ENCODE measurements at regions not wholly inside any gene's neighbourhood (a gene's known extent, or its start where the extent isn't known, plus 50 kb on each side); places are given as distances from the start of the nearest gene placed in this dataset.
A peak's percentile ranks its signal among the peaks of the same experiment; 100 is the strongest.

GRCh38 chr1:76759171-76759860 is 108.0 kb upstream of the ST6GALNAC5 start:
- Histone ChIP-seq H3K27me3 (peaks cover 0 to under 1% (median 0%) of the 10 kb centered on the region in 11 experiments; a peak in 3 of 22 replicates), H4K20me1 (no peaks in the 10 kb centered on the region), H3K4me2 (peak overlapping the region in 5 of 11 experiments; percentile 30 to 54 (median 32); a peak in 8 of 22 replicates), H3K36me3 (no peaks in the 10 kb centered on the region), H3K9ac (no peak overlapping the region), H3K4me3 (no peak overlapping the region), H3K9me3 (replicated peaks in 1 of 11) (no peaks in the 10 kb centered on the region), H3K4me1 (peaks cover 0 to 26% (median 11%) of the 10 kb centered on the region in 10 experiments; a peak in 12 of 20 replicates), H3K27ac (no peak overlapping the region)
- no peak for TF ChIP-seq Cebpa-rat (IDR thresholded peaks at IDR 0.05)

- H3K36me3 ChIP-seq, result no peaks in the 10 kb centered on the region
- H3K9me3 ChIP-seq (replicated peaks in 1 of 11), result no peaks in the 10 kb centered on the region
- H3K27ac ChIP-seq, result no peak overlapping the region
- peak overlapping the region in 5 of 11 experiments; percentile 30 to 54 (median 32); a peak in 9 of 22 replicates for H3K4me2 ChIP-seq
- no peak overlapping the region for H3K4me3 ChIP-seq
- peaks cover 0 to 7% (median 0%) of the 10 kb centered on the region in 11 experiments; a peak in 4 of 22 replicates for H3K27me3 ChIP-seq
- no peaks in the 10 kb centered on the region for H4K20me1 ChIP-seq
- H3K4me1 ChIP-seq, result peaks cover 0 to 26% (median 11%) of the 10 kb centered on the region in 10 experiments; a peak in 12 of 20 replicates
- no peak overlapping the region for H3K9ac ChIP-seq
- peak in 2 of 11 experiments; percentile 38 to 60; a peak in 3 of 22 replicates for TF ChIP-seq Cebpa-rat (IDR thresholded peaks at IDR 0.05)
Measured at GRCh38 chr1:76759950-76760349, 107.3 kb upstream of the ST6GALNAC5 start.

- H3K4me2 ChIP-seq, result peak overlapping the region in 5 of 11 experiments; percentile 5 to 64 (median 51); a peak in 10 of 22 replicates
- no peaks in the 10 kb centered on the region for H3K36me3 ChIP-seq
- H3K9me3 ChIP-seq (replicated peaks in 1 of 11), result no peaks in the 10 kb centered on the region
- no peak overlapping the region for H3K4me3 ChIP-seq
- peaks cover 0 to 26% (median 11%) of the 10 kb centered on the region in 10 experiments; a peak in 12 of 20 replicates for H3K4me1 ChIP-seq
- peak overlapping the region in 1 of 11 experiments; percentile 39; a peak in 2 of 22 replicates for H3K27ac ChIP-seq
- H3K27me3 ChIP-seq, result peaks cover 0 to 16% (median 0%) of the 10 kb centered on the region in 11 experiments; a peak in 4 of 22 replicates
- no peak overlapping the region for H3K9ac ChIP-seq
- 0 out of 22 replicates have a peak, but pooled peaks of 1 of the 11 experiments have one; percentile 33 for TF ChIP-seq Cebpa-rat (IDR thresholded peaks at IDR 0.05)
- no peaks in the 10 kb centered on the region for H4K20me1 ChIP-seq
Measured at GRCh38 chr1:76763738-76764137, 103.5 kb upstream of the ST6GALNAC5 start.

GRCh38 chr1:76764638-76765454 is 102.4 kb upstream of the ST6GALNAC5 start:
- H3K27me3 ChIP-seq, result peaks cover 0 to 16% (median 0%) of the 10 kb centered on the region in 11 experiments; a peak in 4 of 22 replicates
- H3K9me3 ChIP-seq (replicated peaks in 1 of 11), result no peaks in the 10 kb centered on the region
- peaks cover 0 to 20% (median 8%) of the 10 kb centered on the region in 10 experiments; a peak in 12 of 20 replicates for H3K4me1 ChIP-seq
- TF ChIP-seq Cebpa-rat (IDR thresholded peaks at IDR 0.05), result no peak
- no peak overlapping the region for H3K4me3 ChIP-seq
- no peak overlapping the region for H3K4me2 ChIP-seq
- H4K20me1 ChIP-seq, result no peaks in the 10 kb centered on the region
- no peak overlapping the region for H3K27ac ChIP-seq
- no peaks in the 10 kb centered on the region for H3K36me3 ChIP-seq
- H3K9ac ChIP-seq, result no peak overlapping the region

- H3K27me3 ChIP-seq, result peaks cover 0 to 16% (median 0%) of the 10 kb centered on the region in 11 experiments; a peak in 4 of 22 replicates
- H3K4me1 ChIP-seq, result peaks cover 0 to 10% (median 4%) of the 10 kb centered on the region in 10 experiments; a peak in 9 of 20 replicates
- H3K36me3 ChIP-seq, result no peaks in the 10 kb centered on the region
- H3K9me3 ChIP-seq (replicated peaks in 1 of 11), result no peaks in the 10 kb centered on the region
- H4K20me1 ChIP-seq, result no peaks in the 10 kb centered on the region
- TF ChIP-seq Cebpa-rat (IDR thresholded peaks at IDR 0.05), result no peak
- no peak overlapping the region for H3K27ac ChIP-seq
- no peak overlapping the region for H3K4me3 ChIP-seq
- no peak overlapping the region for H3K9ac ChIP-seq
- H3K4me2 ChIP-seq, result no peak overlapping the region
Measured at GRCh38 chr1:76766381-76766780, 100.9 kb upstream of the ST6GALNAC5 start.

- Histone ChIP-seq H3K4me1 (no peaks in the 10 kb centered on the region), H4K20me1 (no peaks in the 10 kb centered on the region), H3K36me3 (no peaks in the 10 kb centered on the region), H3K4me3 (no peak overlapping the region), H3K27ac (no peak overlapping the region), H3K9me3 (replicated peaks in 1 of 11) (no peaks in the 10 kb centered on the region), H3K27me3 (peaks cover 0 to 10% (median 0%) of the 10 kb centered on the region in 11 experiments; a peak in 4 of 22 replicates), H3K9ac (no peak overlapping the region), H3K4me2 (no peak overlapping the region)
- no peak for TF ChIP-seq Cebpa-rat (IDR thresholded peaks at IDR 0.05)
Measured at GRCh38 chr1:76769911-76770310, 97.4 kb upstream of the ST6GALNAC5 start.

GRCh38 chr1:76770979-76771378 is 96.3 kb upstream of the ST6GALNAC5 start:
- H3K27ac ChIP-seq, result no peak overlapping the region
- no peak overlapping the region for H3K4me2 ChIP-seq

GRCh38 chr1:76781447-76781846 is 85.8 kb upstream of the ST6GALNAC5 start:
- H3K9me3 ChIP-seq (replicated peaks in 1 of 11), result peaks cover 0 to 11% (median 0%) of the 10 kb centered on the region in 11 experiments; a peak in 4 of 22 replicates
- no peak overlapping the region for H3K4me3 ChIP-seq
- no peaks in the 10 kb centered on the region for H3K27me3 ChIP-seq
- H4K20me1 ChIP-seq, result no peaks in the 10 kb centered on the region
- no peak for TF ChIP-seq Cebpa-rat (IDR thresholded peaks at IDR 0.05)
- no peaks in the 10 kb centered on the region; a peak in 1 of 20 replicates for H3K4me1 ChIP-seq
- H3K36me3 ChIP-seq, result no peaks in the 10 kb centered on the region
- no peak overlapping the region for H3K27ac ChIP-seq
- no peak overlapping the region for H3K9ac ChIP-seq
- no peak overlapping the region for H3K4me2 ChIP-seq

More at GRCh38 chr1:76770979-76771378, 96.3 kb upstream of the ST6GALNAC5 start:
- peaks cover 0 to 5% (median 0%) of the 10 kb centered on the region in 11 experiments; a peak in 2 of 22 replicates for H3K27me3 ChIP-seq
- no peak overlapping the region for H3K4me3 ChIP-seq
- H4K20me1 ChIP-seq, result no peaks in the 10 kb centered on the region
- H3K9me3 ChIP-seq (replicated peaks in 1 of 11), result no peaks in the 10 kb centered on the region
- H3K9ac ChIP-seq, result no peak overlapping the region
- H3K4me1 ChIP-seq, result no peaks in the 10 kb centered on the region
- TF ChIP-seq Cebpa-rat (IDR thresholded peaks at IDR 0.05), result no peak
- H3K36me3 ChIP-seq, result no peaks in the 10 kb centered on the region

- Histone ChIP-seq H3K9me3 (replicated peaks in 1 of 11) (peaks cover 0 to 11% (median 4%) of the 10 kb centered on the region in 11 experiments; a peak in 5 of 22 replicates), H3K4me2 (no peak overlapping the region), H3K9ac (no peak overlapping the region), H3K27me3 (no peaks in the 10 kb centered on the region), H3K36me3 (no peaks in the 10 kb centered on the region), H3K4me1 (no peaks in the 10 kb centered on the region; a peak in 1 of 20 replicates), H4K20me1 (no peaks in the 10 kb centered on the region), H3K27ac (no peak overlapping the region), H3K4me3 (no peak overlapping the region)
- TF ChIP-seq Cebpa-rat (IDR thresholded peaks at IDR 0.05), result 0 out of 22 replicates have a peak, but pooled peaks of 1 of the 11 experiments have one; percentile 15
Measured at GRCh38 chr1:76782809-76783208, 84.5 kb upstream of the ST6GALNAC5 start.
